Sigmoid colon (tissue), 4 donors: ENCODE measurements at regions not wholly inside any gene's neighbourhood (a gene's known extent, or its start where the extent isn't known, plus 50 kb on each side); places are given as distances from the start of the nearest gene placed in this dataset.

ENCODE experiments used
- CTCF ChIP-seq, 4 experiments: fragments of 450-650 bp in 3 of 4; fragments of 200-600 bp in 1 of 4; IDR thresholded peaks; one replicate each; pipeline ENCODE4 v1.5.1; 2016 to 2019; ENCODE audit warnings: antibody characterized with exemption in 4 of 4, mild to moderate bottlenecking in 3 of 4, moderate library complexity in 2 of 4
- EP300 ChIP-seq, 4 donors: sonication (generic); formaldehyde crosslinking; IDR thresholded peaks; one replicate each; pipeline ENCODE4 v1.6.1; 2017; ENCODE audit warnings: antibody characterized with exemption in 4 of 4
- POLR2A ChIP-seq, 2 donors: fragments of 450-650 bp; IDR thresholded peaks; one replicate each; pipeline ENCODE4 v1.6.1; 2016; ENCODE audit warnings: antibody characterized with exemption in 2 of 2, mild to moderate bottlenecking in 2 of 2, moderate library complexity in 2 of 2
- POLR2AphosphoS5 ChIP-seq, 4 donors: sonication (generic); formaldehyde crosslinking; IDR thresholded peaks; one replicate each; pipeline ENCODE4 v1.6.1; 2017; ENCODE audit warnings: antibody characterized with exemption in 4 of 4

DNA sequence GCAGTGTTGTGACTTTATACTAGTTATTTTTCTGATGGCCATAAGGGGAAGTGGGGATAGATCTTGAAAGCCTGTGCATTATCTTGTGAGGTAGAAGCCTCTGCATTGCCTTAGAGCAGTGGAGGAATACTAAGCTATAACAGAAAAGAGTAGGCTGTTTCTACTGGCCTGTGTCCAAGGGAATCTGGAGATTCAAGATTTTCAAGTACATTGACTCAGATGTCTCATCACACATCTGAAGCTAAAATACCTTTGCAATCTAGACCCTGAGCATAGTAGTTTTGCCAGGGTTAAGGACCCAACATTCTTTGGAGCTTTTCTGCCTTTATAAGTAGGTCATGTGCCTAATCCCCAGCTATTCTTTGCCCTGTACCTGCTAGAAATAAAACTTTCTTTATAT, 272.3 kb downstream of the TENT5A start:
- TF ChIP-seq CTCF (IDR thresholded peaks at IDR 0.05) (no peak), POLR2A (IDR thresholded peaks at IDR 0.05) (no peak), EP300 (IDR thresholded peaks at IDR 0.05) (no peak), POLR2AphosphoS5 (IDR thresholded peaks at IDR 0.05) (no peak)
